Right atrium auricular region (tissue), 2 donors: ENCODE measurements at regions not wholly inside any gene's neighbourhood (a gene's known extent, or its start where the extent isn't known, plus 50 kb on each side); places are given as distances from the start of the nearest gene placed in this dataset.
A peak's percentile ranks its signal among the peaks of the same experiment; 100 is the strongest.

Experiments used
- DNase-seq: peaks from one replicate; pipeline ENCODE4 v3.0.0-alpha.2; 2019; ENCODE audit warnings: low spot score
- H3K27ac ChIP-seq, 2 donors: fragments of 200-600 bp; sonication (generic); 1 replicate in 1 of 2; 2 replicates in 1 of 2; pipeline ENCODE4 v1.5.1; 2016 to 2019
- H3K27me3 ChIP-seq, 2 donors: fragments of 200-600 bp; sonication (generic); one replicate each; pipeline versions ENCODE4 v1.5.1 to v1.6.0; 2017 to 2019
- H3K36me3 ChIP-seq: fragments of 200-600 bp; sonication (generic); one replicate; pipeline ENCODE4 v1.5.1; 2016
- H3K4me1 ChIP-seq, 2 donors: fragments of 200-600 bp; sonication (generic); one replicate each; pipeline versions ENCODE4 v1.5.1 to v1.6.0; 2017 to 2019
- H3K4me3 ChIP-seq, 2 donors: fragments of 200-600 bp; sonication (generic); 1 replicate in 1 of 2; 2 replicates in 1 of 2; pipeline ENCODE4 v1.5.1; 2017 to 2019; ENCODE audit warnings: mild to moderate bottlenecking in 1 of 2, moderate library complexity in 1 of 2
- H3K9me3 ChIP-seq, 2 donors: fragments of 200-600 bp; sonication (generic); one replicate each; pipeline ENCODE4 v1.5.1; 2019
- TF ChIP-seq, protein P1 (sequence below), 2 donors: fragments of 200-600 bp; sonication (generic); IDR thresholded peaks; one replicate each; pipeline ENCODE4 v1.5.1; 2019; ENCODE audit warnings: antibody characterized with exemption in 2 of 2

DNA sequence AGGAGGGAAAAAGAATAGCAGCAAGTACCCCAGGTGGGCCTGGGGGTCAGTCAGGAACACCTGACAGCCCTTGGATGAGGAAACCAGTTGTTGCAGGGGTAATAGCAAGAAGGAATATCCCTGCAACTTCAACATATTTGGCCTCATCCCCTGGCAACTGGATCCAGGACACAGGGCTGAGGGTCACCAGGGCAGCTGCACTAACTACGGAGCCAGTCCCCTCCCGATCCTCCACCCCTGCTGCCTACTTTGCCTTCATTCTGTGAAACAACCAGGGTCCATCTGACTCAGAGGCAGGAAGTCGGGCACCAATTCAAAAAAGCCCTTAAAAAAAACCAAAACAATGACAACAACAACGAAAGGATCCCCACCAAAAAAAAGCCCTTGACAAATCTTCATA is 52.9 kb downstream of the FRMPD3 start:
- peaks cover 0 to 11% of the 10 kb centered on the region in 2 donors for H3K4me1 ChIP-seq
- no peaks in the 10 kb centered on the region for H3K27me3 ChIP-seq
- no peak overlapping the region for H3K4me3 ChIP-seq
- no peaks in the 10 kb centered on the region for H3K9me3 ChIP-seq
- TF ChIP-seq, protein P1, sequence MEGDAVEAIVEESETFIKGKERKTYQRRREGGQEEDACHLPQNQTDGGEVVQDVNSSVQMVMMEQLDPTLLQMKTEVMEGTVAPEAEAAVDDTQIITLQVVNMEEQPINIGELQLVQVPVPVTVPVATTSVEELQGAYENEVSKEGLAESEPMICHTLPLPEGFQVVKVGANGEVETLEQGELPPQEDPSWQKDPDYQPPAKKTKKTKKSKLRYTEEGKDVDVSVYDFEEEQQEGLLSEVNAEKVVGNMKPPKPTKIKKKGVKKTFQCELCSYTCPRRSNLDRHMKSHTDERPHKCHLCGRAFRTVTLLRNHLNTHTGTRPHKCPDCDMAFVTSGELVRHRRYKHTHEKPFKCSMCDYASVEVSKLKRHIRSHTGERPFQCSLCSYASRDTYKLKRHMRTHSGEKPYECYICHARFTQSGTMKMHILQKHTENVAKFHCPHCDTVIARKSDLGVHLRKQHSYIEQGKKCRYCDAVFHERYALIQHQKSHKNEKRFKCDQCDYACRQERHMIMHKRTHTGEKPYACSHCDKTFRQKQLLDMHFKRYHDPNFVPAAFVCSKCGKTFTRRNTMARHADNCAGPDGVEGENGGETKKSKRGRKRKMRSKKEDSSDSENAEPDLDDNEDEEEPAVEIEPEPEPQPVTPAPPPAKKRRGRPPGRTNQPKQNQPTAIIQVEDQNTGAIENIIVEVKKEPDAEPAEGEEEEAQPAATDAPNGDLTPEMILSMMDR (IDR thresholded peaks at IDR 0.05) = no peak
- no peak overlapping the region for H3K27ac ChIP-seq
- DNase-seq = no peak
- H3K36me3 ChIP-seq = no peaks in the 10 kb centered on the region

DNA sequence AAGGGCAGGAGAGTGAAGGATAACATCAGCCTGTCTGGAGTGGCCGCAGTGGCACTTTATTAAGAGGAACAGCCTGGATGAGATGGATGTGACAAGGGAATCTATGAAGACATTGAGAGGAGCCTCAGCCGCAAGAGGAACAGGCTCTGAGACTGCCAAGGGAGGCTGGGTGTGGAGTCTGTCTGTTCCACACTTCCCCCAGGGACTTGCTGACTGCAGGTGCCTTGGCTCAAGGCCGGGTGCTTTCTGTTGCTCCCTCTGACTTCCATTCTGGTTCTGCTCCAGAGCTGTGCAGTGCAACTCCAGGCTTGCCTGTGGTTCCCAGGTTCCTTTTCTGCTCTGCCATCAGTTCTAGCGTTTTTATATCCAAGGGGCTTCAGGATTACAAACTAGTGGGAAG is 54.6 kb downstream of the FRMPD3 start:
- no peaks in the 10 kb centered on the region for H3K27me3 ChIP-seq
- peaks cover 0 to 4% of the 10 kb centered on the region in 2 donors for H3K9me3 ChIP-seq
- DNase-seq = no peak
- no peak overlapping the region for H3K4me3 ChIP-seq
- no peak overlapping the region for H3K27ac ChIP-seq
- TF ChIP-seq, protein P1 (IDR thresholded peaks at IDR 0.05) = no peak
- H3K4me1 ChIP-seq = peaks cover 0 to 13% of the 10 kb centered on the region in 2 donors
- no peaks in the 10 kb centered on the region for H3K36me3 ChIP-seq

DNA sequence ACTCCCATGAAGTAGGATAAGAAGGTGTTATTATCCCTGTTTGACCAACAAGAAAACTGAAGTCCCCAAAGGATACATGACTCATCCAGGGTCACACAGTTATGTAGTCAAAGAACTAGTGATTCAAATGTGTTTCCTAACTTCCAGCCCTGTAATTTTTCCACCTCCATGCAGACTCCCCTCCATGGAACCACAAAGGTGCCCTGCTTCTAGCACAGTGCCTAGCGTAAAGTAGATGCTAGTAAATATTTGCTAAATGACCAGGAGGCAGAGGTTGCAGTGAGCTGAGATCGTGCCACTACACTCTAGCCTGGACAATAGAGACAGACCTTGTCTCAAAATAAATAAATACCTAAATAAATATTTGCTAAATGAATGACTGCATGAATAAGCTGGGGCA is 55.8 kb downstream of the FRMPD3 start:
- DNase-seq = no peak
- Histone ChIP-seq H3K36me3 (no peaks in the 10 kb centered on the region), H3K4me3 (no peak overlapping the region), H3K27me3 (no peaks in the 10 kb centered on the region), H3K9me3 (peaks cover 0 to 4% of the 10 kb centered on the region in 2 donors), H3K27ac (no peak overlapping the region), H3K4me1 (peaks cover 0 to 13% of the 10 kb centered on the region in 2 donors)
- TF ChIP-seq, protein P1 (IDR thresholded peaks at IDR 0.05) = no peak

DNA sequence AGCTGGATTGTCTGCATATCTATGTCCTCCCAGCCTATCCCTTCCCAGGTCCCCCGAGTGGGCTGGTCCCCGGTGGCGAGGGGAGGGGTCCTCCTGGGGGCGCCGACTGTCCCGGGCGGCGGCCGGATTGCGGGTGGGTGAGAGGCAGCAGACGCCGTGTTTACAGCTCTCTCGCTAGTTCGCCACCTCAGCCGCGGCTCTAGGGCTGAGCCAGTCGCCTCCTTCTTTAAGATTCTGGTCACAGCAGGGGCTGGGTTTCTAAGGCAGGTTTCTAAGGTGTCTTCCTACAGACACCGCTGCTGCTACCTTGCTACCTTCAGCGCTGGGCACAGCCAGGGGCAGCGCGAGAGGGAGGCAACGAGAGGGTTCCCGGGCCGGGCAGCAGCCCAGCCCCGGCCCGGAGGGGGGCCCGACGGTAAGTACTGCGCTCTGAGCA is 57.2 kb downstream of the FRMPD3 start:
- Histone ChIP-seq H3K36me3 (no peaks in the 10 kb centered on the region), H3K4me3 (peak overlapping the region in 1 of 2 donors; percentile 16), H3K4me1 (peaks cover 0 to 13% of the 10 kb centered on the region in 2 donors), H3K9me3 (peaks cover 0 to 4% of the 10 kb centered on the region in 2 donors), H3K27me3 (no peaks in the 10 kb centered on the region), H3K27ac (no peak overlapping the region)
- TF ChIP-seq, protein P1 (IDR thresholded peaks at IDR 0.05) = no peak
- DNase-seq = no peak

DNA sequence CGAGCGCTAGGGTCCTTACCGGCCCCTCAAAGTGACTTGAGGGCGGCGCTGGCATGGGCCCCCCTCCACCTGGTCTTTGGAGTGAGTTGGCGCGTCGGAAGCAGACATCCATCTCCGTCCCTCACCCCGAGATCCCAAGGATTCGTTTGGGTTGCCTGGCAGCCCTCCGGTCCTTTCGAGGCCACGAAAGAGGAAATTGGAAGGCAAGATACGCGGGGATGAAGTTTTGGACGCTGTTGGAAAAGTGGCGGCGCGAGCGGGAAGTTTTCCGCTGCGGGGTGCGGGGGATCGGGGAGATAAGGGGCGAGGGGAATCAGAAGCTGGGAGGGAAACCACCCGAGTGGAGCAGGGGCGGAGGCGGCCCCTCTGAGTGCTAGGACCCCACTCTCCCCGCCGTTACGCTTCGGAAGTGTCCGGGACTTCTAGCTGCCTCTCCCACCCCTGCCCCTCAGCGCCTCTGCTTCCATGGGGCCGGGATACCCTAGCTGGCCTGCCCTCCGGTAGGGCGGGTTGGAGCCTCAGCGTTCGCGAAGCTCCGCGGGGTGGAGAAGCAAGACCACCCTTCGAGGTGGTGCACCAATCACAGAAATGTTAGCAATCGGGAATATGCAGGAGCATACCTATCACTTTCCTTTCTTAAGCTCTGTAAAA is 57.8 kb downstream of the FRMPD3 start:
- DNase-seq = no peak
- TF ChIP-seq, protein P1 (IDR thresholded peaks at IDR 0.05) = no peak
- H3K27ac ChIP-seq = no peak overlapping the region
- H3K36me3 ChIP-seq = no peaks in the 10 kb centered on the region
- peaks cover 0 to 13% of the 10 kb centered on the region in 2 donors for H3K4me1 ChIP-seq
- no peaks in the 10 kb centered on the region for H3K27me3 ChIP-seq
- H3K4me3 ChIP-seq = peak overlapping the region in 1 of 2 donors; percentile 16
- H3K9me3 ChIP-seq = peaks cover 0 to 4% of the 10 kb centered on the region in 2 donors

DNA sequence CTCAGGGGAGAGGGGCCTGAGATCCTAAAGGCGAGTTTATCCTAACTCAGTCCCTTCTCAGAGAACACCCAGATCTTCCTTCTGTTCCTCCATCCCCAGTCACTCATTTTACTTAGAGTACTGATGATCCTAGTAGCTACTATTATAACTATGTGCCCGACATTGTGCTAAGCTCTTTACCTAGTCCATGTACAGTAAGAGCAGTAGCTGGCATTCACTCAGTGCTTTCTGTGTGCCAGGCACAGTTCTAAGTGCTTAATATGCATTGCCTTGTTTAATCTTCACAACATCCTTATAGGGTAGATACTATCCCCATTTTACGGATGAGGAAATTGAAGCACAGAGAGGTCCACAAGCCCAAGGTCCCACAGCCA is 58.3 kb downstream of the FRMPD3 start:
- TF ChIP-seq, protein P1 (IDR thresholded peaks at IDR 0.05) = no peak
- no peaks in the 10 kb centered on the region for H3K27me3 ChIP-seq

More for the DNA sequence above, 58.3 kb downstream of the FRMPD3 start:
- Histone ChIP-seq H3K4me3 (no peak overlapping the region), H3K4me1 (peaks cover 0 to 13% of the 10 kb centered on the region in 2 donors), H3K27ac (no peak overlapping the region), H3K9me3 (peaks cover 0 to 4% of the 10 kb centered on the region in 2 donors), H3K36me3 (no peaks in the 10 kb centered on the region)
- no peak for DNase-seq
